NB4 (cell line): ENCODE measurements at regions not wholly inside any gene's neighbourhood (a gene's known extent, or its start where the extent isn't known, plus 50 kb on each side); places are given as distances from the start of the nearest gene placed in this dataset.
"Not testable (repeated sequence)": the region's sequence is repeated elsewhere in the genome, so short reads cannot be mapped to it uniquely, and the experiment has no call there.

Experiments used
- DNase-seq: peaks from one replicate; pipeline ENCODE4 v3.0.0; 2010; ENCODE audit warnings: low read depth
- H3K4me3 ChIP-seq: one replicate; pipeline ENCODE4 v1.5.1; 2011; ENCODE audit warnings: mild to moderate bottlenecking, low read depth, low read length, moderate library complexity
- MYC ChIP-seq: IDR thresholded peaks from 2 replicates; pipeline ENCODE4 v1.6.1; 2011; ENCODE audit warnings: low read depth, low read length
- POLR2A ChIP-seq: IDR thresholded peaks from 2 replicates; pipeline ENCODE4 v1.6.1; 2011; ENCODE audit warnings: mild to moderate bottlenecking; ENCODE audit not compliant: insufficient read length; ENCODE audit errors: extremely low read depth
- TF ChIP-seq, protein P1 (sequence below): IDR thresholded peaks from 2 replicates; pipeline ENCODE4 v1.6.1; 2011; ENCODE audit warnings: low read depth, low read length
- TF ChIP-seq, protein P2 (sequence below): IDR thresholded peaks from one replicate; pipeline ENCODE4 v1.5.1; 2012; ENCODE audit warnings: low read depth, low read length

DNA sequence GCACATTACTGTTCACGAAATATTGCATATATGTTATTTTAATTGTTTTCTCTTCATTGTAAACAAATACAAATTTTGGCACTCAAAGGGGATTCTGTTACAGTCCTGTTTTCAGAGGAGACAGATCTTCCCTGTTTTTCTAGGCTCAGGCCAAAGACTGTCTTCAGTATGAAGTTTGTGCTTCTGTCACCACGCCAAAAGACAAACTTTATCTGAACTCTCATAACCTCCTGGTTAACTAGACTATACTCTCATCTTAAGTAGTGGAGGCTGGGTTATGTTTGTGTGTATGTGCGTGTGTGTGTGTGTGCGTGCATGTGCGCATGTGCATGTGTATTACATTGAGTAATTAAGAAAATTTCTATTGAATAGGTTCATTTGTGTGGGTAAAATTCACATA, 676.8 kb upstream of the HS3ST1 start:
- H3K4me3 ChIP-seq = no peak overlapping the region
- no peak for DNase-seq
- TF ChIP-seq MYC = no peak
- TF ChIP-seq, protein P1, sequence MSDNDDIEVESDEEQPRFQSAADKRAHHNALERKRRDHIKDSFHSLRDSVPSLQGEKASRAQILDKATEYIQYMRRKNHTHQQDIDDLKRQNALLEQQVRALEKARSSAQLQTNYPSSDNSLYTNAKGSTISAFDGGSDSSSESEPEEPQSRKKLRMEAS = no peak
- no peak for TF ChIP-seq POLR2A
- TF ChIP-seq, protein P2, sequence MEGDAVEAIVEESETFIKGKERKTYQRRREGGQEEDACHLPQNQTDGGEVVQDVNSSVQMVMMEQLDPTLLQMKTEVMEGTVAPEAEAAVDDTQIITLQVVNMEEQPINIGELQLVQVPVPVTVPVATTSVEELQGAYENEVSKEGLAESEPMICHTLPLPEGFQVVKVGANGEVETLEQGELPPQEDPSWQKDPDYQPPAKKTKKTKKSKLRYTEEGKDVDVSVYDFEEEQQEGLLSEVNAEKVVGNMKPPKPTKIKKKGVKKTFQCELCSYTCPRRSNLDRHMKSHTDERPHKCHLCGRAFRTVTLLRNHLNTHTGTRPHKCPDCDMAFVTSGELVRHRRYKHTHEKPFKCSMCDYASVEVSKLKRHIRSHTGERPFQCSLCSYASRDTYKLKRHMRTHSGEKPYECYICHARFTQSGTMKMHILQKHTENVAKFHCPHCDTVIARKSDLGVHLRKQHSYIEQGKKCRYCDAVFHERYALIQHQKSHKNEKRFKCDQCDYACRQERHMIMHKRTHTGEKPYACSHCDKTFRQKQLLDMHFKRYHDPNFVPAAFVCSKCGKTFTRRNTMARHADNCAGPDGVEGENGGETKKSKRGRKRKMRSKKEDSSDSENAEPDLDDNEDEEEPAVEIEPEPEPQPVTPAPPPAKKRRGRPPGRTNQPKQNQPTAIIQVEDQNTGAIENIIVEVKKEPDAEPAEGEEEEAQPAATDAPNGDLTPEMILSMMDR = no peak

DNA sequence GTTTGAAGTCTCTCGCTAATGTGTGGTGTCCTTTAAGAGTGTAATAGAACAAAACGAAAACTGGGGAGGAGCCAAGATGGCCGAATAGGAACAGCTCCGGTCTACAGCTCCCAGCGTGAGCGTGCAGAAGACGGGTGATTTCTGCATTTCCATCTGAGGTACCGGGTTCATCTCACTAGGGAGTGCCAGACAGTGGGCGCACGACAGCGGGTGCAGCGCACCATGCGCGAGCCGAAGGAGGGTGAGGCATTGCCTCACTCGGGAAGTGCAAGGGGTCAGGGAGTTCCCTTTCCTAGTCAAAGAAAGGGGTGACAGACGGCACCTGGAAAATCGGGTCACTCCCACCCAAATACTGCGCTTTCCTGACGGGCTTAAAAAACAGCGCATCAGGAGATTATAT, 661.2 kb upstream of the HS3ST1 start:
- DNase-seq, H3K4me3 ChIP-seq: not testable (repeated sequence)

DNA sequence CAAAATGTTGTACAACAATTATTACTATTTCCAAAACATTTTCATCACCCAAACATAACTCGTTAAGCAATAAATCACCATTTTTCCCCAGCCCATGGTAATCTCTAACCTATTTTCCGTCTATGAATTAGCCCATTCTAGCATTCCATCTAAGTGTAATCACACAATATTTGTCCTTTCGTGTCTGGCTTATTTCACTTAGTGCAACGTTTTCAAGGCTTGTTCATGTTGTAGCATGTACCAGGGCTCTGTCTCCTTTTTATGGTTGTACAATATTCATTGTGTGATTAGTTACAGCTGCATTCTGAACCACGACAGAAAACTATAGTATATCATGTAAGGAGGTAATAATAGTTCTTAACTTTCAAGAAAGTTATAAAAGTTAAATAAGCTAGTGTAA, 656.0 kb upstream of the HS3ST1 start:
- no peak overlapping the region for H3K4me3 ChIP-seq
- TF ChIP-seq, protein P1 = no peak
- TF ChIP-seq MYC (no peak), POLR2A (no peak)
- TF ChIP-seq, protein P2 = no peak
- DNase-seq = no peak

DNA sequence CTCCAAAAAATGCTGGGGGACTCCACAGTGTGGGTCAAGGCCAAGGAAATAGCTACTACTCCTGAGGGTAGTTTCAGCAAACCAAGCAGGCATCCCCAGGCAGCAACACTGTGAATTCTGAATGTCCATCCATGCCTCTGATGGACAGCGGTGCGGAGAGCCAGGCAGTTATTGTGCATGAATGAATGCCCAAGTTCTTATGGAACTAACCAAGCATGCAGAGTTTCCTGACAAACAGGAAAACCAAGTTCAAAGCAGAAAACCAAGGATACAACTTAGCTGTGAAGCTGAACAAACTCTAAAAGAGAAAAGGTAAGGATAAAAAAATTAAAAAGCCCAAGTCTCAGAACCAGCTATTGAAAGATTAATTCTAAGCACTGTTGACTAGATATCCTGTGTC, 642.6 kb upstream of the HS3ST1 start:
- no peak overlapping the region for H3K4me3 ChIP-seq
- DNase-seq = no peak
- TF ChIP-seq, protein P2 = no peak
- TF ChIP-seq POLR2A = no peak

DNA sequence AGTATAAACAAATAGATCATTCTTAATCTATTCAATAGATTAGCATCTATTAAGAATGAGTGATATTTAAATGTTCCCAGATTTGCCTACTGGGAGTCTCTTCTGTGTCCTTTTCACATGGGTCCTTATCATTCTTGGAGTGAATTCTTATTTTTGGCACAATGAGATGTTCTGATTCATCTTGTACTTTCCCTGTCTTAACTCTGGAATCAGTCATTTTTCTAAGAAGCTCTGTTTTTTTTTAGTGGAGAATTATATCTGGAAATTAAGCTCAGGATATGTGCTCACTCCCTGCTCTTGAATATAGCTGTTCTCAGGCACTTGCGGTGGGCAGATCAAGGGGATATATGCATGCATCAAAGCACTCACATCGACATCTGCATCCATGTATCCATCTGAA, 625.3 kb upstream of the HS3ST1 start:
- TF ChIP-seq, protein P1 = no peak
- TF ChIP-seq, protein P2 = no peak
- no peak for TF ChIP-seq MYC
- DNase-seq = no peak
- no peak overlapping the region for H3K4me3 ChIP-seq

DNA sequence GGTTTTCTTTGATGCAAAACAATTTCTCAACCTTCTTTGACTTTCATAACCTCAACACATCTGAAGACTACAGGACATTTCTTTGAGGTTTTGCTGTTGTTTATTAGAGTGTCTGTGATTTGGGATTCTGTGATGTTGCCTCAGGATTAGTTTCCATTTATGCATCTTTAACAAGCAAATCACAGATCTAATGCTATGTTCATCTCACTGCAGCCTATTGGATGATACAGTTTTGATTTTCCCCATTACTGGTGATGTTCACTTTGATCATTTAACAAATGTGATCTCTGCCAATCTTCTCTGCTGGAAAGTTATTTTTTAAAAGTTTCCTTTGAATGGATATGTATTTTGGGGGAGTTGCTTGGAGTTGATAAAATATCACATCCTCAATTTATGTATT, 624.9 kb upstream of the HS3ST1 start:
- no peak overlapping the region for H3K4me3 ChIP-seq
- TF ChIP-seq MYC (no peak), POLR2A (no peak)
- TF ChIP-seq, protein P1 = no peak
- TF ChIP-seq, protein P2 = no peak
- no peak for DNase-seq

DNA sequence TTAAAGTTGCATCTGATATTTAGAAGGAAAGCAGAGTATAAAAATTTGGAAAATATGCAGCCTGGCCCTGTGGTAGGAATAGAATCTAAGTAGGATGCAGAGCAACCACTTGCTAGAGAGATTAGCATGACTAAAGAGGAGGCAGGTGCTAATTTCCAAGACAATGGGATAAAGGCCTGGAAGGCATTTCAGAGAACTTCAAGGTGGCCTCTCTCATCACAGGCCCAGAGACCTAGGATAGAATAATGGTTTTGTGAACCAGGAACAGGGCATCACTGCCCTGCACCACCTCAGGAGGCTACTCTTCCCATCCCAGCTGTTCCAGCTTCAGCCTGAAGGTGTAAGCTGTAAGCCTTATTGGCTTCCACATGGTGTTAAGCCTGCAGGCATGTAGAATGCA, 621.7 kb upstream of the HS3ST1 start:
- TF ChIP-seq, protein P2 = no peak
- TF ChIP-seq, protein P1 = no peak
- TF ChIP-seq POLR2A (no peak), MYC (no peak)
- H3K4me3 ChIP-seq = no peak overlapping the region
- no peak for DNase-seq
